GM18498 (cell line): ENCODE measurements at regions not wholly inside any gene's neighbourhood (a gene's known extent, or its start where the extent isn't known, plus 50 kb on each side); places are given as distances from the start of the nearest gene placed in this dataset.
"Not testable (repeated sequence)": the region's sequence is repeated elsewhere in the genome, so short reads cannot be mapped to it uniquely, and the experiment has no call there.

ENCODE experiments used
- ATAC-seq: cut with Tn5 transposase; IDR thresholded peaks from one replicate; pipeline ENCODE4 v1.9.1; 2021; ENCODE audit warnings: mild to moderate bottlenecking, moderate library complexity; ENCODE audit not compliant: unreplicated experiment

GRCh38 chr14:83017296-83017695 is 1483.6 kb upstream of the SEL1L start:
- ATAC-seq, result no peak

- ATAC-seq, result no peak
These were observed 1486.2 kb upstream of the SEL1L start for GRCh38 chr14:83019744-83020414.

GRCh38 chr14:83021323-83021722 is 1487.7 kb upstream of the SEL1L start:
- no peak for ATAC-seq

- ATAC-seq, result no peak
These were observed 1489.7 kb upstream of the SEL1L start for GRCh38 chr14:83023369-83023768.

GRCh38 chr14:83041224-83041623 is 1507.6 kb upstream of the SEL1L start:
- ATAC-seq, result no peak

- no peak for ATAC-seq
These were observed 1509.2 kb upstream of the SEL1L start for GRCh38 chr14:83042858-83043257.

GRCh38 chr14:83044001-83044400 is 1510.3 kb upstream of the SEL1L start:
- no peak for ATAC-seq

GRCh38 chr14:83047059-83047830 is 1513.6 kb upstream of the SEL1L start:
- ATAC-seq, result no peak

GRCh38 chr14:83053022-83053710 is 1519.5 kb upstream of the SEL1L start:
- no peak for ATAC-seq

- no peak for ATAC-seq
These were observed 1524.4 kb upstream of the SEL1L start for GRCh38 chr14:83058068-83058467.

- no peak for ATAC-seq
These were observed 1538.3 kb upstream of the SEL1L start for GRCh38 chr14:83071888-83072501.

- no peak for ATAC-seq
These were observed 1551.5 kb upstream of the SEL1L start for GRCh38 chr14:83085136-83085535.

- no peak for ATAC-seq
These were observed 1552.1 kb upstream of the SEL1L start for GRCh38 chr14:83085725-83086124.

GRCh38 chr14:83091991-83092956 is 1558.6 kb upstream of the SEL1L start:
- not testable (repeated sequence) for ATAC-seq

GRCh38 chr14:83096092-83096491 is 1562.4 kb upstream of the SEL1L start:
- ATAC-seq, result no peak

GRCh38 chr14:83101846-83102245 is 1568.2 kb upstream of the SEL1L start:
- ATAC-seq, result no peak

- no peak for ATAC-seq
These were observed 1584.4 kb upstream of the SEL1L start for GRCh38 chr14:83118029-83118428.

- ATAC-seq, result no peak
These were observed 1586.5 kb upstream of the SEL1L start for GRCh38 chr14:83120187-83120586.

GRCh38 chr14:83126076-83126475 is 1592.4 kb upstream of the SEL1L start:
- no peak for ATAC-seq

- no peak for ATAC-seq
These were observed 1595.1 kb upstream of the SEL1L start for GRCh38 chr14:83128783-83129182.
